K562 (cell line): ENCODE measurements at regions not wholly inside any gene's neighbourhood (a gene's known extent, or its start where the extent isn't known, plus 50 kb on each side); places are given as distances from the start of the nearest gene placed in this dataset.

Experiments
- ATAC-seq: fragments of 200-7000 bp; cut with Tn5 transposase; 3 replicates; pipeline ENCODE4 v1.9.1; 2020; ENCODE audit warnings: moderate library complexity
- BruUV-seq: library from RNA; stranded (reverse); fragments of 400-500 nt; replicated peaks from 2 replicates; lab custom pipeline; 2021; lab: Mats Ljungman, UMichigan
- CTCF ChIA-PET: fragments of 300-600 bp; formaldehyde crosslinking; extraction: SDS; loops from one replicate; lab custom pipeline; 2021; ENCODE audit warnings: low intra/inter-chr PET ratio; lab: Yijun Ruan, JAX
- POLR2A ChIA-PET: fragments of 300-600, 350-650 bp; sonication (Branson Sonifier 250); formaldehyde crosslinking; extraction: SDS; loops from one replicate; lab custom pipeline; 2021; ENCODE audit warnings: antibody characterized with exemption, inconsistent platforms; lab: Yijun Ruan, JAX
- DNase-seq, 4 experiments: peaks; one replicate each; pipeline versions ENCODE4 v3.0.0 to v3.0.0-alpha.2; 2011 to 2018; ENCODE audit warnings: low spot score in 3 of 4, mixed read lengths in 3 of 4; ENCODE audit errors: extremely low read depth in 1 of 4
- FAIRE-seq: peaks from 2 replicates; lab custom pipeline; 2011; peaks lifted over from hg19 to GRCh38; lab: Jason Lieb, UNC
- H2AFZ ChIP-seq: 2 replicates; pipeline ENCODE4 v1.6.0; 2011; ENCODE audit warnings: low read depth, low read length, control low read depth, inconsistent platforms
- H3K27ac ChIP-seq: fragments of 200-600 bp; 3 replicates; pipeline ENCODE4 v1.8.0; 2011; ENCODE audit warnings: low read depth, mild to moderate bottlenecking, control low read depth, inconsistent platforms, low read length, moderate library complexity, mixed read lengths; ENCODE audit errors: extremely low read depth
- H3K27me3 ChIP-seq, 2 experiments: fragments of 300-600 bp in 1 of 2; 2 replicates in 1 of 2; 3 replicates in 1 of 2; pipeline versions ENCODE4 v1.6.0 to v1.8.0; 2011; ENCODE audit warnings: inconsistent platforms in 2 of 2, low read length in 2 of 2, mild to moderate bottlenecking in 1 of 2, mixed read lengths in 1 of 2, moderate library complexity in 1 of 2; ENCODE audit not compliant: control insufficient read depth in 2 of 2, insufficient read depth in 2 of 2
- H3K36me3 ChIP-seq: fragments of 300-600 bp; 3 replicates; pipeline ENCODE4 v1.8.0; 2011; ENCODE audit warnings: mild to moderate bottlenecking, low read length, inconsistent platforms; ENCODE audit not compliant: control insufficient read depth, insufficient read depth
- H3K4me1 ChIP-seq, 2 experiments: fragments of 200-600 bp in 1 of 2; replicated peaks in 1 of 2; 2 replicates in 1 of 2; 3 replicates in 1 of 2; pipeline versions ENCODE4 v1.5.1 to v1.8.0; 2011; ENCODE audit warnings: inconsistent platforms in 2 of 2, low read length in 2 of 2, mild to moderate bottlenecking in 1 of 2, mixed read lengths in 1 of 2, moderate library complexity in 1 of 2; ENCODE audit not compliant: control insufficient read depth in 2 of 2, insufficient read depth in 2 of 2
- H3K4me2 ChIP-seq: 2 replicates; pipeline ENCODE4 v1.6.1; 2011; ENCODE audit warnings: low read length, control low read depth, inconsistent platforms, mixed read lengths; ENCODE audit not compliant: insufficient read depth
- H3K4me3 ChIP-seq: fragments of 200-600 bp; sonication (generic), shearing (Covaris generic); 2 replicates; pipeline ENCODE4 v1.5.1; 2016; ENCODE audit warnings: control low read depth, inconsistent platforms
- H3K79me2 ChIP-seq: fragments of 200-600 bp; 3 replicates; pipeline ENCODE4 v1.8.0; 2011; ENCODE audit warnings: low read length, inconsistent platforms; ENCODE audit not compliant: control insufficient read depth, insufficient read depth
- H3K9ac ChIP-seq, 2 experiments: 2 replicates each; pipeline versions ENCODE4 v1.6.0 to v1.6.1; 2011; ENCODE audit warnings: low read depth in 2 of 2, low read length in 2 of 2, control low read depth in 1 of 2, inconsistent platforms in 1 of 2, mild to moderate bottlenecking in 1 of 2, mixed read lengths in 1 of 2; ENCODE audit not compliant: insufficient read depth in 1 of 2
- H3K9me1 ChIP-seq: one replicate; pipeline ENCODE4 v1.6.0; 2011; ENCODE audit warnings: inconsistent platforms, mild to moderate bottlenecking, low read length, moderate library complexity; ENCODE audit not compliant: control insufficient read depth, insufficient read depth
- H3K9me3 ChIP-seq: replicated peaks from 2 replicates; pipeline ENCODE4 v1.5.1; 2011; ENCODE audit warnings: low read depth, low read length, inconsistent platforms; ENCODE audit not compliant: control insufficient read depth, insufficient read depth
- H4K20me1 ChIP-seq: replicated peaks from 2 replicates; pipeline ENCODE4 v1.6.1; 2011; ENCODE audit warnings: low read length, inconsistent platforms, mixed read lengths; ENCODE audit not compliant: control insufficient read depth, insufficient read depth
- DDX20 ChIP-seq: fragments of 450-650 bp; IDR thresholded peaks from 2 replicates; pipeline ENCODE4 v1.6.1; 2016; ENCODE audit warnings: missing genetic modification characterization, low read depth, mild to moderate bottlenecking, missing compliant biosample characterization, moderate library complexity
- IRF9 ChIP-seq: fragments of 450-650 bp; IDR thresholded peaks from 2 replicates; pipeline ENCODE4 v1.6.1; 2016; ENCODE audit warnings: missing biosample characterization, missing genetic modification characterization
- KDM2B ChIP-seq: fragments of 250-450 bp; sonication (Bioruptor Pico); IDR thresholded peaks from 2 replicates; pipeline ENCODE4 v1.8.0; 2021; ENCODE audit warnings: mild to moderate bottlenecking, moderate library complexity
- NFXL1 ChIP-seq: fragments of 450-650 bp; formaldehyde crosslinking; IDR thresholded peaks from 2 replicates; pipeline ENCODE4 v1.4.0; 2021; ENCODE audit warnings: mild to moderate bottlenecking
- NUFIP1 ChIP-seq: fragments of 450-650 bp; IDR thresholded peaks from 2 replicates; pipeline ENCODE4 v1.6.1; 2018; ENCODE audit not compliant: partially characterized antibody
- RBM17 ChIP-seq: fragments of 200-400 bp; formaldehyde crosslinking; IDR thresholded peaks from 2 replicates; pipeline ENCODE4 v1.6.1; 2017; ENCODE audit warnings: low read depth, mild to moderate bottlenecking, low read length, borderline replicate concordance
- RFX7 ChIP-seq: fragments of 250-450 bp; sonication (Bioruptor Pico); IDR thresholded peaks from 2 replicates; pipeline ENCODE4 v1.5.1; 2021; ENCODE audit warnings: mild to moderate bottlenecking
- THRB ChIP-seq: fragments of 450-650 bp; formaldehyde crosslinking; conservative IDR thresholded peaks from 2 replicates; pipeline ENCODE4 v1.4.0; 2022; ENCODE audit warnings: mild to moderate bottlenecking, missing genetic modification characterization
- ZNF41 ChIP-seq: fragments of 250-450 bp; sonication (Bioruptor Pico); conservative IDR thresholded peaks from 2 replicates; pipeline ENCODE4 v1.4.0; 2020; ENCODE audit warnings: mild to moderate bottlenecking
- WGBS: fragments of 100-300 bp; shearing (Covaris generic); methylation state at CpG from one replicate; pipeline ENCODE4 v1.1.6; 2016; ENCODE audit warnings: low coverage, mixed read lengths; ENCODE audit not compliant: insufficient coverage; ENCODE audit errors: missing lambda C conversion rate; 5-methylcytosine and 5-hydroxymethylcytosine counted together
- in situ Hi-C: fragments of 300-500 bp; cut with MboI; formaldehyde crosslinking; loops from 4 replicates; pipeline ENCODE4 v1.15.0; 2018; ENCODE audit warnings: inconsistent platforms, mixed read lengths
- intact Hi-C: fragments of 100-400 bp; cut with micrococcal nuclease; formaldehyde crosslinking; loops from 2 replicates; pipeline ENCODE4 v1.14.2; 2022
- TF ChIP-seq, protein P1 (sequence below), 2 experiments: fragments of 450-650 bp; formaldehyde crosslinking in 1 of 2; IDR thresholded peaks; 2 replicates each; pipeline versions ENCODE4 v1.4.0 to v1.6.1; 2014 to 2020; ENCODE audit warnings: mild to moderate bottlenecking in 2 of 2, borderline replicate concordance in 1 of 2, low read depth in 1 of 2
- TF ChIP-seq, protein P2 (sequence below): fragments of 250-450 bp; sonication (Bioruptor Pico); IDR thresholded peaks from 2 replicates; pipeline ENCODE4 v1.9.0; 2021; ENCODE audit warnings: mild to moderate bottlenecking

- ATAC-seq, result no peak
- CTCF ChIA-PET, result no interaction called here
- H3K4me3 ChIP-seq, result no peak overlapping the region
- no peaks in the 10 kb centered on the region for H3K9me1 ChIP-seq
- H3K9me3 ChIP-seq, result no peaks in the 10 kb centered on the region
- no peaks in the 10 kb centered on the region for H3K27me3 ChIP-seq
- DNase-seq, result no peak
- no TSS peak for BruUV-seq
- TF ChIP-seq ZNF41 (CRISPR knock-in tag) (no peak), RFX7 (CRISPR knock-in tag) (no peak), RBM17 (no peak), DDX20 (tag) (no peak), THRB (no peak), NUFIP1 (no peak), NFXL1 (no peak), IRF9 (tag) (no peak), KDM2B (CRISPR knock-in tag) (no peak)
- TF ChIP-seq, protein P1, sequence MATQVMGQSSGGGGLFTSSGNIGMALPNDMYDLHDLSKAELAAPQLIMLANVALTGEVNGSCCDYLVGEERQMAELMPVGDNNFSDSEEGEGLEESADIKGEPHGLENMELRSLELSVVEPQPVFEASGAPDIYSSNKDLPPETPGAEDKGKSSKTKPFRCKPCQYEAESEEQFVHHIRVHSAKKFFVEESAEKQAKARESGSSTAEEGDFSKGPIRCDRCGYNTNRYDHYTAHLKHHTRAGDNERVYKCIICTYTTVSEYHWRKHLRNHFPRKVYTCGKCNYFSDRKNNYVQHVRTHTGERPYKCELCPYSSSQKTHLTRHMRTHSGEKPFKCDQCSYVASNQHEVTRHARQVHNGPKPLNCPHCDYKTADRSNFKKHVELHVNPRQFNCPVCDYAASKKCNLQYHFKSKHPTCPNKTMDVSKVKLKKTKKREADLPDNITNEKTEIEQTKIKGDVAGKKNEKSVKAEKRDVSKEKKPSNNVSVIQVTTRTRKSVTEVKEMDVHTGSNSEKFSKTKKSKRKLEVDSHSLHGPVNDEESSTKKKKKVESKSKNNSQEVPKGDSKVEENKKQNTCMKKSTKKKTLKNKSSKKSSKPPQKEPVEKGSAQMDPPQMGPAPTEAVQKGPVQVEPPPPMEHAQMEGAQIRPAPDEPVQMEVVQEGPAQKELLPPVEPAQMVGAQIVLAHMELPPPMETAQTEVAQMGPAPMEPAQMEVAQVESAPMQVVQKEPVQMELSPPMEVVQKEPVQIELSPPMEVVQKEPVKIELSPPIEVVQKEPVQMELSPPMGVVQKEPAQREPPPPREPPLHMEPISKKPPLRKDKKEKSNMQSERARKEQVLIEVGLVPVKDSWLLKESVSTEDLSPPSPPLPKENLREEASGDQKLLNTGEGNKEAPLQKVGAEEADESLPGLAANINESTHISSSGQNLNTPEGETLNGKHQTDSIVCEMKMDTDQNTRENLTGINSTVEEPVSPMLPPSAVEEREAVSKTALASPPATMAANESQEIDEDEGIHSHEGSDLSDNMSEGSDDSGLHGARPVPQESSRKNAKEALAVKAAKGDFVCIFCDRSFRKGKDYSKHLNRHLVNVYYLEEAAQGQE (IDR thresholded peaks at IDR 0.05; ENCODE audit: borderline replicate concordance), result no peak
- TF ChIP-seq, protein P1 (CRISPR knock-in tag; IDR thresholded peaks at IDR 0.05; ENCODE audit: low read depth), result no peak
- TF ChIP-seq, protein P2, sequence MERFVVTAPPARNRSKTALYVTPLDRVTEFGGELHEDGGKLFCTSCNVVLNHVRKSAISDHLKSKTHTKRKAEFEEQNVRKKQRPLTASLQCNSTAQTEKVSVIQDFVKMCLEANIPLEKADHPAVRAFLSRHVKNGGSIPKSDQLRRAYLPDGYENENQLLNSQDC, result no peak
- H3K4me2 ChIP-seq, result no peak overlapping the region
- no peak overlapping the region for H3K27ac ChIP-seq
- H3K36me3 ChIP-seq, result no peaks in the 10 kb centered on the region
- in situ Hi-C loops, result no loop called here
- H3K4me1 ChIP-seq, result no peaks in the 10 kb centered on the region
- 0% methylated on average over 3 of the region's 3 CpGs for WGBS
- H4K20me1 ChIP-seq, result no peaks in the 10 kb centered on the region
- H3K79me2 ChIP-seq, result no peaks in the 10 kb centered on the region
- no peak overlapping the region for H3K9ac ChIP-seq
- no peak overlapping the region for H2AFZ ChIP-seq
- intact Hi-C loops, result no loop called here
- no peak for FAIRE-seq
- POLR2A ChIA-PET, result no interaction called here
Observed at GRCh38 chr14:97699026-97699425, 901.8 kb downstream of the VRK1 start.
